ENCODE measurements at regions not wholly inside any gene's neighbourhood (a gene's known extent, or its start where the extent isn't known, plus 50 kb on each side); places are given as distances from the start of the nearest gene placed in this dataset.
A peak's percentile ranks its signal among the peaks of the same experiment; 100 is the strongest.

DNA sequence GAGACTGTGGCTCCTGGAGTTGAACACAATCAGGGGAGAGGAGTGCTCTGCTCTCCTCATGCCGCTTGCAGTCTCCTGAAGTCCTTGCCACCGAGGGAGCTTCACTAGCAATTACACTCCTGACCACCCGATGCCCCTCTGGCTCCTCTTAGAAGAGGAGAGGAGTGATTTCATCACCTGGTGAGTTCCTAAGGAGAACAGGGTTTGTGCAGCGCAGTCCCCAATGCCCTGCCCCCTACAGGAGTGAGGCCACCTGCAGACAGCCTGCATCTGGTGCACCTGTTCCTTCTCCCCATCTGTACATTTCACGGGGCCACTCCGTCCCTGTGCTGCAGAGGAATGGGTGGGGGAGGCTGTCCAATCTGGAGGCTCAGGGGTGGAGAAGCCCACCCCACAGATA lies 267.2 kb downstream of the HRH4 start:
- H2BK120ac ChIP-seq (ENCODE audit: low read depth, low read length): no peak overlapping the region
- no peak overlapping the region for H4K8ac ChIP-seq (ENCODE audit: low read depth, low read length)
- H3K23ac ChIP-seq (ENCODE audit: low read depth, low read length, poor library complexity): no peak overlapping the region
- no peak overlapping the region for H3K27ac ChIP-seq (replicated peaks; ENCODE audit: low read length)
- no peak overlapping the region for H4K91ac ChIP-seq (ENCODE audit: low read depth, low read length, poor library complexity)
- H3K4me2 ChIP-seq (ENCODE audit: insufficient read depth, low read length, poor library complexity, severe bottlenecking): no peak overlapping the region
- WGBS, 2 donors (ENCODE audit: extremely low coverage in 2 of 2, insufficient read length in 2 of 2, insufficient replicate concordance in 1 of 2): no CpG with 5 or more reads among the region's 6 CpGs
- H3K9me3 ChIP-seq (replicated peaks in 1 of 2; ENCODE audit: control insufficient read depth in 2 of 2, insufficient read depth in 1 of 2, low read depth in 1 of 2, low read length in 2 of 2): no peaks in the 10 kb centered on the region
- H3K18ac ChIP-seq (ENCODE audit: low read length): no peak overlapping the region
- no peaks in the 10 kb centered on the region for H3K79me1 ChIP-seq (ENCODE audit: low read depth, low read length)
- H2AFZ ChIP-seq (ENCODE audit: low read length): peak overlapping the region; percentile 87
- no peak overlapping the region for H2BK15ac ChIP-seq (ENCODE audit: low read length)
- no peak overlapping the region for H3K4me3 ChIP-seq (ENCODE audit: low read length in 2 of 2)
- no peak overlapping the region for H2AK5ac ChIP-seq (ENCODE audit: low read depth, low read length)
- H3K27me3 ChIP-seq (ENCODE audit: control insufficient read depth in 3 of 3, insufficient read depth in 3 of 3, low read depth in 1 of 3, low read length in 3 of 3): peaks cover 0 to 3% (median 0%) of the 10 kb centered on the region in 3 experiments
- no peak overlapping the region for H3K4ac ChIP-seq (ENCODE audit: low read length)
- peaks cover 4 to 5% of the 10 kb centered on the region in 2 donors for H3K4me1 ChIP-seq (ENCODE audit: control insufficient read depth in 2 of 2, insufficient read depth in 1 of 2, low read depth in 1 of 2, low read length in 2 of 2)
- H2BK5ac ChIP-seq (ENCODE audit: low read length): no peak overlapping the region
- no peak for DNase-seq (ENCODE audit: low spot score)
- H2BK12ac ChIP-seq (ENCODE audit: low read length): no peak overlapping the region
- no peak overlapping the region for H3K9ac ChIP-seq (ENCODE audit: low read depth, low read length, poor library complexity)
- no peak overlapping the region for H3K14ac ChIP-seq (ENCODE audit: low read length)
- H3K36me3 ChIP-seq (replicated peaks in 1 of 2; ENCODE audit: control insufficient read depth in 2 of 2, insufficient read depth in 2 of 2, low read length in 2 of 2): no peaks in the 10 kb centered on the region

DNA sequence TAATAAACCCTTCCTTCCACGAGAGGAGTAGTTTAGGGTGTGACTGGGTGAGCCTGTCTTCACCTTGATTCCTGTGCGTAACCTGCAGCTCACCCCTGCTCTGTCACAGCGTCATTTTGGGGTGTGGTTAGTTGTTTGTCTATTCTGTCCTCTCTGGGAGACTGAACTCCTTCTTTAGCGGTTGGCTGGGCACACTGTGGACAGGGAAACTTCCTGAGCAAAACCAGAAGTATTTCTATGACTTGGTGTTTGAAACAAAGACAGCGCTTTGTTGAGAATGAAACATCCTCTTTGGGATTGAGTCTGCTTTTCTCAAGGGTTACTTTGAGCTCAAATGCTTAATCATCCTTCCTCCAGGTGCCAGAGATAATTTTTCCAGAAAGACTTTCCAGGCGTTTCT lies 270.7 kb downstream of the HRH4 start:
- H2BK5ac ChIP-seq (ENCODE audit: low read length): no peak overlapping the region
- WGBS, 2 donors (ENCODE audit: extremely low coverage in 2 of 2, insufficient read length in 2 of 2, insufficient replicate concordance in 1 of 2): no CpG with 5 or more reads among the region's 6 CpGs
- no peak for DNase-seq (ENCODE audit: low spot score)

DNA sequence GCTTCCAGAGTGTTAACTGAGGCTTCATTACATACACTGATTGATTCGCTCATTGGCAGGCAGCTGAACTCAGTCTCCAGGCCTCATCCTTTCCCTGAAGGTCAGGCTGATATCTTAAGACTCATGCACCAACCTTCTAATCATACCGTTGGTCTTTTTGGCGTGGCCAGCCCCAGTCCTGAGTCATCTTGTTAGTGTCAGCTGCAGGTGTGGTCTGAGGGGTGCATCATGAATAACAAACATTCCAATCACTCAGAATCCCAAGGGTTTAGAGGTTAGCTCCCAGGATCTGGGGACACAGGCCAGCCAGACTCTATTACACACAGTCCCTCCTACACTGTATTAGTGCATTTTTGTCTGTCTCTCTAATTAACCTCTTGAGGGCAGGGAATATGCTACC lies 271.5 kb downstream of the HRH4 start:
- H3K36me3 ChIP-seq (replicated peaks in 1 of 2; ENCODE audit: control insufficient read depth in 2 of 2, insufficient read depth in 2 of 2, low read length in 2 of 2): no peaks in the 10 kb centered on the region
- H3K79me1 ChIP-seq (ENCODE audit: low read depth, low read length): no peaks in the 10 kb centered on the region
- peaks cover 0 to 3% (median 2%) of the 10 kb centered on the region in 3 experiments for H3K27me3 ChIP-seq (ENCODE audit: control insufficient read depth in 3 of 3, insufficient read depth in 3 of 3, low read depth in 1 of 3, low read length in 3 of 3)
- H2BK12ac ChIP-seq (ENCODE audit: low read length): no peak overlapping the region
- no peak overlapping the region for H2AK5ac ChIP-seq (ENCODE audit: low read depth, low read length)
- no peak overlapping the region for H3K4ac ChIP-seq (ENCODE audit: low read length)
- H3K4me1 ChIP-seq (ENCODE audit: control insufficient read depth in 2 of 2, insufficient read depth in 1 of 2, low read depth in 1 of 2, low read length in 2 of 2): peaks cover under 1 to 8% of the 10 kb centered on the region in 2 donors
- H2BK120ac ChIP-seq (ENCODE audit: low read depth, low read length): no peak overlapping the region
- H3K9me3 ChIP-seq (replicated peaks in 1 of 2; ENCODE audit: control insufficient read depth in 2 of 2, insufficient read depth in 1 of 2, low read depth in 1 of 2, low read length in 2 of 2): peaks cover 0 to 5% of the 10 kb centered on the region in 2 donors
- H2AFZ ChIP-seq (ENCODE audit: low read length): no peak overlapping the region
- H3K23ac ChIP-seq (ENCODE audit: low read depth, low read length, poor library complexity): no peak overlapping the region
- H2BK5ac ChIP-seq (ENCODE audit: low read length): no peak overlapping the region
- no peak overlapping the region for H4K8ac ChIP-seq (ENCODE audit: low read depth, low read length)
- H3K9ac ChIP-seq (ENCODE audit: low read depth, low read length, poor library complexity): no peak overlapping the region
- H4K91ac ChIP-seq (ENCODE audit: low read depth, low read length, poor library complexity): no peak overlapping the region
- H3K18ac ChIP-seq (ENCODE audit: low read length): no peak overlapping the region
- H3K27ac ChIP-seq (replicated peaks; ENCODE audit: low read length): no peak overlapping the region
- DNase-seq (ENCODE audit: low spot score): no peak
- H3K4me2 ChIP-seq (ENCODE audit: insufficient read depth, low read length, poor library complexity, severe bottlenecking): no peak overlapping the region
- H3K4me3 ChIP-seq (ENCODE audit: low read length in 2 of 2): no peak overlapping the region
- no peak overlapping the region for H2BK15ac ChIP-seq (ENCODE audit: low read length)
- H3K14ac ChIP-seq (ENCODE audit: low read length): no peak overlapping the region
- WGBS, 2 donors (ENCODE audit: extremely low coverage in 2 of 2, insufficient read length in 2 of 2, insufficient replicate concordance in 1 of 2): no CpG with 5 or more reads among the region's 3 CpGs

More for the DNA sequence above, 270.7 kb downstream of the HRH4 start:
- no peak overlapping the region for H2BK12ac ChIP-seq (ENCODE audit: low read length)
- H3K4me3 ChIP-seq (ENCODE audit: low read length in 2 of 2): no peak overlapping the region
- H3K27ac ChIP-seq (replicated peaks; ENCODE audit: low read length): no peak overlapping the region
- no peak overlapping the region for H3K9ac ChIP-seq (ENCODE audit: low read depth, low read length, poor library complexity)
- peaks cover 3 to 8% of the 10 kb centered on the region in 2 donors for H3K4me1 ChIP-seq (ENCODE audit: control insufficient read depth in 2 of 2, insufficient read depth in 1 of 2, low read depth in 1 of 2, low read length in 2 of 2)
- H3K4ac ChIP-seq (ENCODE audit: low read length): no peak overlapping the region
- H3K4me2 ChIP-seq (ENCODE audit: insufficient read depth, low read length, poor library complexity, severe bottlenecking): no peak overlapping the region
- H4K8ac ChIP-seq (ENCODE audit: low read depth, low read length): no peak overlapping the region
- H3K27me3 ChIP-seq (ENCODE audit: control insufficient read depth in 3 of 3, insufficient read depth in 3 of 3, low read depth in 1 of 3, low read length in 3 of 3): peaks cover 0 to 3% (median 2%) of the 10 kb centered on the region in 3 experiments
- no peak overlapping the region for H4K91ac ChIP-seq (ENCODE audit: low read depth, low read length, poor library complexity)
- H2BK15ac ChIP-seq (ENCODE audit: low read length): no peak overlapping the region
- no peaks in the 10 kb centered on the region for H3K36me3 ChIP-seq (replicated peaks in 1 of 2; ENCODE audit: control insufficient read depth in 2 of 2, insufficient read depth in 2 of 2, low read length in 2 of 2)
- H3K9me3 ChIP-seq (replicated peaks in 1 of 2; ENCODE audit: control insufficient read depth in 2 of 2, insufficient read depth in 1 of 2, low read depth in 1 of 2, low read length in 2 of 2): peaks cover 0 to 5% of the 10 kb centered on the region in 2 donors
- H3K14ac ChIP-seq (ENCODE audit: low read length): no peak overlapping the region
- no peak overlapping the region for H2AK5ac ChIP-seq (ENCODE audit: low read depth, low read length)
- no peak overlapping the region for H2AFZ ChIP-seq (ENCODE audit: low read length)
- H3K79me1 ChIP-seq (ENCODE audit: low read depth, low read length): no peaks in the 10 kb centered on the region
- H2BK120ac ChIP-seq (ENCODE audit: low read depth, low read length): no peak overlapping the region
- H3K18ac ChIP-seq (ENCODE audit: low read length): no peak overlapping the region
- H3K23ac ChIP-seq (ENCODE audit: low read depth, low read length, poor library complexity): no peak overlapping the region

DNA sequence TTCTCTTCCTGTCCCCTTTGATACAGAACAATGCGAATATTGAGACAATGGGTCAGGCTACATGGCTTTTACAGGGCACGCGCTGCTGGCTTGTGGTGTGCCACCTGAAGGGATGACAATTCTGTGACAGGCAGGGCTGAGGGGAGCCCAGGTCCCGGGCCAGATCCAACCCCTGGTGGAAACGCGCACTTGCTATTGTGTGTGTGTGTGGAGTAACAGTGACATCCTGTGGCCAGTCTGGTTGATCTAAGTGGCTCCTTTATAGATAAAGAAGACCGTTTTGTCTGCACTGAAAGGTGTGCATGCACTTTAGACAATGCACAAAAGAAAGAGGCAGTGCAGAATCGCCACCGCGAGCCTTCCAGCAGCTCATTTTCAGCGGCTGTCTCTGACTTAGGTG lies 273.6 kb downstream of the HRH4 start:
- Histone ChIP-seq H3K4me3 (ENCODE audit: low read length in 2 of 2) (no peak overlapping the region), H3K79me1 (ENCODE audit: low read depth, low read length) (no peaks in the 10 kb centered on the region), H2BK120ac (ENCODE audit: low read depth, low read length) (no peak overlapping the region), H4K91ac (ENCODE audit: low read depth, low read length, poor library complexity) (no peak overlapping the region), H3K9ac (ENCODE audit: low read depth, low read length, poor library complexity) (no peak overlapping the region), H2AFZ (ENCODE audit: low read length) (no peak overlapping the region), H4K8ac (ENCODE audit: low read depth, low read length) (no peak overlapping the region), H3K4me2 (ENCODE audit: insufficient read depth, low read length, poor library complexity, severe bottlenecking) (no peak overlapping the region), H3K36me3 (replicated peaks in 1 of 2; ENCODE audit: control insufficient read depth in 2 of 2, insufficient read depth in 2 of 2, low read length in 2 of 2) (no peaks in the 10 kb centered on the region), H3K9me3 (replicated peaks in 1 of 2; ENCODE audit: control insufficient read depth in 2 of 2, insufficient read depth in 1 of 2, low read depth in 1 of 2, low read length in 2 of 2) (peaks cover 0 to 5% of the 10 kb centered on the region in 2 donors), H3K18ac (ENCODE audit: low read length) (no peak overlapping the region), H2BK15ac (ENCODE audit: low read length) (no peak overlapping the region), H3K4ac (ENCODE audit: low read length) (no peak overlapping the region), H3K4me1 (ENCODE audit: control insufficient read depth in 2 of 2, insufficient read depth in 1 of 2, low read depth in 1 of 2, low read length in 2 of 2) (peaks cover 0 to 7% of the 10 kb centered on the region in 2 donors), H3K14ac (ENCODE audit: low read length) (no peak overlapping the region), H2AK5ac (ENCODE audit: low read depth, low read length) (no peak overlapping the region), H2BK12ac (ENCODE audit: low read length) (no peak overlapping the region), H3K27ac (replicated peaks; ENCODE audit: low read length) (no peak overlapping the region), H3K27me3 (ENCODE audit: control insufficient read depth in 3 of 3, insufficient read depth in 3 of 3, low read depth in 1 of 3, low read length in 3 of 3) (peaks cover 0 to 3% (median 2%) of the 10 kb centered on the region in 3 experiments), H3K23ac (ENCODE audit: low read depth, low read length, poor library complexity) (no peak overlapping the region), H2BK5ac (ENCODE audit: low read length) (no peak overlapping the region)
- no peak for DNase-seq (ENCODE audit: low spot score)
- WGBS, 2 donors (ENCODE audit: extremely low coverage in 2 of 2, insufficient read length in 2 of 2, insufficient replicate concordance in 1 of 2): no CpG with 5 or more reads among the region's 11 CpGs
